H1 (cell line): ENCODE measurements at regions not wholly inside any gene's neighbourhood (a gene's known extent, or its start where the extent isn't known, plus 50 kb on each side); places are given as distances from the start of the nearest gene placed in this dataset.

Experiments
- CHD7 ChIP-seq: fragments of 300-600 bp; sonication (generic); IDR thresholded peaks from 2 replicates; pipeline ENCODE4 v1.7.1; 2012; ENCODE audit warnings: low read length, moderate library complexity, mild to moderate bottlenecking, inconsistent platforms; ENCODE audit not compliant: insufficient replicate concordance
- CREB1 ChIP-seq: IDR thresholded peaks from 2 replicates; pipeline ENCODE4 v1.6.1; 2012; ENCODE audit warnings: inconsistent platforms
- EZH2 ChIP-seq: fragments of 200-600 bp; sonication (generic); IDR thresholded peaks from 2 replicates; pipeline ENCODE4 v1.7.1; 2012; ENCODE audit warnings: low read depth, mild to moderate bottlenecking, moderate library complexity, low read length, inconsistent platforms; ENCODE audit not compliant: severe bottlenecking
- KDM4A ChIP-seq: IDR thresholded peaks from one replicate; pipeline ENCODE4 v1.7.1; 2012; ENCODE audit warnings: low read depth, mild to moderate bottlenecking, moderate library complexity, low read length, inconsistent platforms; ENCODE audit not compliant: severe bottlenecking
- NRF1 ChIP-seq: IDR thresholded peaks from 2 replicates; pipeline ENCODE4 v1.6.1; 2011; ENCODE audit warnings: mild to moderate bottlenecking, low read depth, low read length, improper control_type of control experiment
- POLR2AphosphoS5 ChIP-seq: IDR thresholded peaks from 2 replicates; pipeline ENCODE4 v1.6.1; 2011; ENCODE audit warnings: low read depth, low read length
- SIX5 ChIP-seq: IDR thresholded peaks from 2 replicates; pipeline ENCODE4 v1.6.1; 2011; ENCODE audit warnings: mild to moderate bottlenecking, low read depth, low read length
- SP1 ChIP-seq: IDR thresholded peaks from 2 replicates; pipeline ENCODE4 v1.6.1; 2011; ENCODE audit warnings: low read depth, low read length
- TBP ChIP-seq: IDR thresholded peaks from 2 replicates; pipeline ENCODE4 v1.6.1; 2011; ENCODE audit warnings: low read depth, low read length, improper control_type of control experiment

- TF ChIP-seq CHD7, result no peak
- TF ChIP-seq POLR2AphosphoS5, result no peak
- TF ChIP-seq SP1, result no peak
- TF ChIP-seq SIX5, result no peak
- no peak for TF ChIP-seq TBP
- no peak for TF ChIP-seq EZH2
- TF ChIP-seq CREB1, result no peak
- TF ChIP-seq KDM4A, result no peak
- no peak for TF ChIP-seq NRF1
- TF ChIP-seq, all 59 proteins: peak for 0
Observed at GRCh38 chr15:53829923-53830459, 70.5 kb upstream of the WDR72 start (continued).
